PC-3 (cell line): ENCODE measurements at regions not wholly inside any gene's neighbourhood (a gene's known extent, or its start where the extent isn't known, plus 50 kb on each side); places are given as distances from the start of the nearest gene placed in this dataset.
A peak's percentile ranks its signal among the peaks of the same experiment; 100 is the strongest.

ENCODE experiments used
- ATAC-seq: fragments of 200-7000 bp; cut with Tn5 transposase; 2 replicates; pipeline ENCODE4 v1.9.1; 2020; ENCODE audit warnings: mild to moderate bottlenecking, moderate library complexity
- BruUV-seq: library from RNA; stranded (reverse); fragments of 400-500 nt; replicated peaks from 2 replicates; lab custom pipeline; 2021; lab: Mats Ljungman, UMichigan
- CTCF ChIA-PET: fragments of 300-600 bp; sonication (Branson Sonifier 250); formaldehyde crosslinking; loops from one replicate; lab custom pipeline; 2022; ENCODE audit warnings: antibody characterized with exemption; lab: Charles Lee
- POLR2A ChIA-PET: fragments of 300-600 bp; sonication (Branson Sonifier 250); formaldehyde crosslinking; loops from one replicate; lab custom pipeline; 2022; ENCODE audit warnings: antibody characterized with exemption; ENCODE audit not compliant: unreplicated experiment; lab: Charles Lee
- DNase-seq: peaks from one replicate; pipeline ENCODE4 v3.0.0-alpha.2; 2015
- H2AFZ ChIP-seq: fragments of 300-600 bp; sonication (generic); 2 replicates; pipeline ENCODE4 v1.6.0; 2016; ENCODE audit warnings: antibody characterized with exemption, low read length
- H3F3A ChIP-seq: fragments of 300-600 bp; sonication (generic); one replicate; pipeline ENCODE4 v1.6.0; 2017; ENCODE audit warnings: antibody characterized with exemption, low read length, control low read depth, mild to moderate bottlenecking; ENCODE audit not compliant: unreplicated experiment
- H3K27ac ChIP-seq: fragments of 300-600 bp; sonication (generic); 2 replicates; pipeline ENCODE4 v1.5.1; 2016; ENCODE audit warnings: mild to moderate bottlenecking, low read length
- H3K27me3 ChIP-seq: fragments of 300-600 bp; sonication (generic); 2 replicates; pipeline ENCODE4 v1.6.1; 2016; ENCODE audit warnings: low read length, mixed read lengths
- H3K36me3 ChIP-seq: fragments of 300-600 bp; sonication (generic); 2 replicates; pipeline ENCODE4 v1.6.1; 2016; ENCODE audit warnings: low read depth, mixed run types, low read length, mixed read lengths
- H3K4me1 ChIP-seq: fragments of 300-600 bp; sonication (generic); 2 replicates; pipeline ENCODE4 v1.5.1; 2016; ENCODE audit warnings: low read length; ENCODE audit not compliant: insufficient read depth
- H3K4me2 ChIP-seq: fragments of 300-600 bp; sonication (generic); 2 replicates; pipeline ENCODE4 v1.6.0; 2016; ENCODE audit warnings: low read length
- H3K4me3 ChIP-seq: fragments of 300-600 bp; sonication (generic); 2 replicates; pipeline ENCODE4 v1.5.1; 2016; ENCODE audit warnings: mild to moderate bottlenecking, low read length, mixed read lengths
- H3K79me2 ChIP-seq: fragments of 300-600 bp; sonication (generic); 2 replicates; pipeline ENCODE4 v1.6.1; 2017; ENCODE audit warnings: low read length, mixed read lengths
- H3K9ac ChIP-seq: fragments of 300-600 bp; sonication (generic); 2 replicates; pipeline ENCODE4 v1.6.0; 2016; ENCODE audit warnings: mild to moderate bottlenecking, low read length
- H3K9me2 ChIP-seq: fragments of 300-600 bp; sonication (generic); replicated peaks from 2 replicates; pipeline ENCODE4 v1.6.1; 2016; ENCODE audit warnings: mixed run types, low read length, mixed read lengths
- H3K9me3 ChIP-seq: fragments of 300-600 bp; sonication (generic); 2 replicates; pipeline ENCODE4 v1.6.1; 2016; ENCODE audit warnings: low read length, mixed read lengths
- H4K20me1 ChIP-seq: fragments of 300-600 bp; sonication (generic); 2 replicates; pipeline ENCODE4 v1.6.1; 2016; ENCODE audit warnings: low read length, mixed read lengths
- CTCF ChIP-seq: fragments of 300-600 bp; sonication (generic); conservative IDR thresholded peaks from 2 replicates; pipeline ENCODE4 v1.5.1; 2017; ENCODE audit warnings: antibody characterized with exemption, low read depth, mild to moderate bottlenecking, low read length
- EZH2 ChIP-seq: fragments of 300-600 bp; sonication (generic); IDR thresholded peaks from one replicate; pipeline ENCODE4 v1.6.1; 2017; ENCODE audit warnings: antibody characterized with exemption, mild to moderate bottlenecking, low read length; ENCODE audit not compliant: unreplicated experiment
- EZH2phosphoT487 ChIP-seq: fragments of 300-600 bp; sonication (generic); IDR thresholded peaks from 2 replicates; pipeline ENCODE4 v1.6.1; 2018; ENCODE audit warnings: mild to moderate bottlenecking, antibody characterized with exemption, low read length, borderline replicate concordance
- intact Hi-C: fragments of 100-400 bp; cut with micrococcal nuclease; formaldehyde crosslinking; loops from 2 replicates; pipeline ENCODE4 v1.9.0; 2023

- ATAC-seq = no peak
- Histone ChIP-seq H3K4me3 (no peak overlapping the region), H3K9me3 (no peaks in the 10 kb centered on the region), H3K36me3 (no peaks in the 10 kb centered on the region), H3K4me1 (no peaks in the 10 kb centered on the region), H4K20me1 (no peaks in the 10 kb centered on the region), H3F3A (no peaks in the 10 kb centered on the region), H3K27me3 (no peaks in the 10 kb centered on the region), H3K9ac (no peak overlapping the region), H3K27ac (no peak overlapping the region), H3K9me2 (no peaks in the 10 kb centered on the region), H3K79me2 (no peaks in the 10 kb centered on the region), H2AFZ (no peak overlapping the region), H3K4me2 (no peak overlapping the region)
- no peak for DNase-seq
- intact Hi-C loops = no loop called here
- BruUV-seq = no TSS peak
- CTCF ChIA-PET = no interaction called here
- POLR2A ChIA-PET = no interaction called here
- TF ChIP-seq EZH2phosphoT487 = no peak
- no peak for TF ChIP-seq EZH2
- TF ChIP-seq CTCF = no peak
Measured at GRCh38 chr18:67290421-67290820, 226.1 kb downstream of the DSEL start.

- Histone ChIP-seq H3K4me2 (no peak overlapping the region), H3K9me2 (no peaks in the 10 kb centered on the region), H3F3A (no peaks in the 10 kb centered on the region), H4K20me1 (no peaks in the 10 kb centered on the region), H3K4me3 (no peak overlapping the region), H3K79me2 (no peaks in the 10 kb centered on the region), H3K9ac (no peak overlapping the region), H2AFZ (no peak overlapping the region), H3K36me3 (no peaks in the 10 kb centered on the region), H3K4me1 (no peaks in the 10 kb centered on the region), H3K27ac (no peak overlapping the region), H3K27me3 (no peaks in the 10 kb centered on the region), H3K9me3 (no peaks in the 10 kb centered on the region)
- CTCF ChIA-PET = no interaction called here
- no peak for ATAC-seq
- no peak for TF ChIP-seq EZH2
- no peak for TF ChIP-seq CTCF
- no peak for TF ChIP-seq EZH2phosphoT487
- BruUV-seq = no TSS peak
- DNase-seq = no peak
- intact Hi-C loops = no loop called here
- POLR2A ChIA-PET = no interaction called here
Measured at GRCh38 chr18:67285583-67285982, 230.9 kb downstream of the DSEL start.

GRCh38 chr18:67282796-67283195, 233.7 kb downstream of the DSEL start:
- Histone ChIP-seq H3K4me3 (no peak overlapping the region), H3K27ac (no peak overlapping the region), H3K4me1 (no peaks in the 10 kb centered on the region), H3K9ac (no peak overlapping the region), H3K79me2 (no peaks in the 10 kb centered on the region), H3K9me2 (no peaks in the 10 kb centered on the region), H3K9me3 (no peaks in the 10 kb centered on the region), H4K20me1 (no peaks in the 10 kb centered on the region), H3K36me3 (no peaks in the 10 kb centered on the region), H3K4me2 (no peak overlapping the region), H3F3A (no peaks in the 10 kb centered on the region), H2AFZ (no peak overlapping the region), H3K27me3 (no peaks in the 10 kb centered on the region)
- TF ChIP-seq CTCF (no peak), EZH2 (no peak), EZH2phosphoT487 (no peak)
- ChIA-PET CTCF (interaction anchor here (1.9 kb wide), 1 partner anchor 231 kb away, joined by 7 read pairs; no protein-coding TSS in a partner anchor), POLR2A (no interaction called here)
- DNase-seq (no peak), ATAC-seq (peak; percentile 29; the same call in 1 of the 2 replicates)
- BruUV-seq = no TSS peak
- intact Hi-C loops = loop anchor here (5.0 kb wide), 1 partner anchor 60 kb away; no protein-coding TSS in a partner anchor
